ENCODE measurements at regions not wholly inside any gene's neighbourhood (a gene's known extent, or its start where the extent isn't known, plus 50 kb on each side); places are given as distances from the start of the nearest gene placed in this dataset.
"Not testable (repeated sequence)": the region's sequence is repeated elsewhere in the genome, so short reads cannot be mapped to it uniquely, and the experiment has no call there.

GRCh38 chr2:21908712-21909380 is 785.1 kb downstream of the TDRD15 start:
- not testable (repeated sequence) for DNase-seq

GRCh38 chr2:21910832-21911507 is 787.2 kb downstream of the TDRD15 start:
- no peak for DNase-seq

- DNase-seq, result no peak
These were observed 788.6 kb downstream of the TDRD15 start for GRCh38 chr2:21912405-21912804.

GRCh38 chr2:21915201-21915600 is 791.4 kb downstream of the TDRD15 start:
- no peak for DNase-seq

- no peak for DNase-seq
These were observed 793.3 kb downstream of the TDRD15 start for GRCh38 chr2:21916934-21917522.

- DNase-seq, result no peak
These were observed 797.0 kb downstream of the TDRD15 start for GRCh38 chr2:21920721-21921120.

- no peak for DNase-seq
These were observed 801.0 kb downstream of the TDRD15 start for GRCh38 chr2:21924640-21925285.

- DNase-seq, result no peak
These were observed 804.5 kb downstream of the TDRD15 start for GRCh38 chr2:21928292-21928691.

GRCh38 chr2:21930226-21930625 is 806.5 kb downstream of the TDRD15 start:
- no peak for DNase-seq

- no peak for DNase-seq
These were observed 816.2 kb downstream of the TDRD15 start for GRCh38 chr2:21939967-21940366.

- no peak for DNase-seq
These were observed 820.8 kb downstream of the TDRD15 start for GRCh38 chr2:21944536-21944935.

- no peak for DNase-seq
These were observed 821.9 kb downstream of the TDRD15 start for GRCh38 chr2:21945658-21946057.

- no peak for DNase-seq
These were observed 823.3 kb downstream of the TDRD15 start for GRCh38 chr2:21947046-21947445.

- DNase-seq, result no peak
These were observed 842.4 kb downstream of the TDRD15 start for GRCh38 chr2:21966139-21966538.

GRCh38 chr2:21970971-21971370 is 847.2 kb downstream of the TDRD15 start:
- DNase-seq, result no peak

- DNase-seq, result no peak
These were observed 848.8 kb downstream of the TDRD15 start for GRCh38 chr2:21972586-21972985.

- DNase-seq, result no peak
These were observed 857.4 kb downstream of the TDRD15 start for GRCh38 chr2:21981127-21981526.

- DNase-seq, result no peak
These were observed 869.2 kb downstream of the TDRD15 start for GRCh38 chr2:21993002-21993401.

GRCh38 chr2:21996339-21996738 is 872.6 kb downstream of the TDRD15 start:
- DNase-seq, result no peak

GRCh38 chr2:21999522-21999921 is 875.8 kb downstream of the TDRD15 start:
- no peak for DNase-seq

- DNase-seq, result no peak
These were observed 878.3 kb downstream of the TDRD15 start for GRCh38 chr2:22002066-22002465.

GRCh38 chr2:22003270-22003669 is 879.5 kb downstream of the TDRD15 start:
- no peak for DNase-seq

GRCh38 chr2:22011048-22011447 is 887.3 kb downstream of the TDRD15 start:
- DNase-seq, result no peak

All from activated T-cell treated with anti-CD3 and anti-CD28 coated beads, Interleukin-2, amount 50 U/mL, for 1 hour (primary cell).